Activated B cell treated with CpG ODN at 0.5 μM for 24 hours (primary cell): ENCODE measurements at regions not wholly inside any gene's neighbourhood (a gene's known extent, or its start where the extent isn't known, plus 50 kb on each side); places are given as distances from the start of the nearest gene placed in this dataset.

Experiments used
- ATAC-seq: fragments of 200-7000 bp; cut with Tn5 transposase; one replicate; pipeline ENCODE4 v1.10.0; 2021; ENCODE audit warnings: low read depth, mild to moderate bottlenecking, moderate library complexity
- CTCF ChIA-PET: fragments of 350-600 bp; sonication (Branson Sonifier 250); formaldehyde crosslinking; loops from one replicate; lab custom pipeline; 2021; ENCODE audit warnings: antibody characterized with exemption; lab: Charles Lee
- POLR2A ChIA-PET: fragments of 350-600 bp; sonication (Branson Sonifier 250); formaldehyde crosslinking; loops from one replicate; lab custom pipeline; 2021; ENCODE audit warnings: antibody characterized with exemption; lab: Charles Lee
- DNase-seq: peaks from one replicate; pipeline ENCODE4 v3.0.0; 2022
- H3K27ac Mint-ChIP-seq: one replicate; pipeline ENCODE4 v1.8.0; 2020; ENCODE audit warnings: mixed read lengths
- H3K27me3 Mint-ChIP-seq: one replicate; pipeline ENCODE4 v1.8.0; 2021; ENCODE audit warnings: mixed read lengths
- H3K36me3 Mint-ChIP-seq: one replicate; pipeline ENCODE4 v1.8.0; 2021; ENCODE audit warnings: low read depth, mixed read lengths
- H3K4me1 Mint-ChIP-seq: one replicate; pipeline ENCODE4 v1.8.0; 2021; ENCODE audit warnings: mixed read lengths
- H3K4me3 Mint-ChIP-seq: one replicate; pipeline ENCODE4 v1.8.0; 2020; ENCODE audit warnings: mild to moderate bottlenecking, mixed read lengths
- H3K9me3 Mint-ChIP-seq: one replicate; pipeline ENCODE4 v1.8.0; 2020; ENCODE audit warnings: mixed read lengths
- CTCF ChIP-seq: fragments of 200-600 bp; IDR thresholded peaks from one replicate; pipeline ENCODE4 v1.8.0; 2022; ENCODE audit warnings: antibody characterized with exemption, mild to moderate bottlenecking
- intact Hi-C: fragments of 100-400 bp; cut with micrococcal nuclease; formaldehyde crosslinking; loops from one replicate; pipeline ENCODE4 v1.15.1; 2024

- POLR2A ChIA-PET = no interaction called here
- no peak for TF ChIP-seq CTCF
- no peak for DNase-seq
- no peaks in the 10 kb centered on the region for H3K36me3 Mint-ChIP-seq
- no peaks in the 10 kb centered on the region for H3K4me1 Mint-ChIP-seq
- H3K4me3 Mint-ChIP-seq = no peak overlapping the region
- H3K27me3 Mint-ChIP-seq = no peaks in the 10 kb centered on the region
- CTCF ChIA-PET = no interaction called here
- H3K9me3 Mint-ChIP-seq = peaks cover 2% of the 10 kb centered on the region
- intact Hi-C loops = no loop called here
- ATAC-seq = no peak
- H3K27ac Mint-ChIP-seq = no peak overlapping the region
Measured at GRCh38 chr4:136301749-136302495, 1230.4 kb downstream of the PCDH18 start.

GRCh38 chr4:136283977-136284376, 1248.3 kb downstream of the PCDH18 start:
- no peak for ATAC-seq
- intact Hi-C loops = no loop called here
- CTCF ChIA-PET = no interaction called here
- no peak overlapping the region for H3K27ac Mint-ChIP-seq
- peaks cover 3% of the 10 kb centered on the region for H3K9me3 Mint-ChIP-seq
- H3K4me1 Mint-ChIP-seq = no peaks in the 10 kb centered on the region
- no peaks in the 10 kb centered on the region for H3K36me3 Mint-ChIP-seq
- H3K27me3 Mint-ChIP-seq = no peaks in the 10 kb centered on the region
- TF ChIP-seq CTCF = no peak
- POLR2A ChIA-PET = no interaction called here
- DNase-seq = no peak
- H3K4me3 Mint-ChIP-seq = no peak overlapping the region

DNA sequence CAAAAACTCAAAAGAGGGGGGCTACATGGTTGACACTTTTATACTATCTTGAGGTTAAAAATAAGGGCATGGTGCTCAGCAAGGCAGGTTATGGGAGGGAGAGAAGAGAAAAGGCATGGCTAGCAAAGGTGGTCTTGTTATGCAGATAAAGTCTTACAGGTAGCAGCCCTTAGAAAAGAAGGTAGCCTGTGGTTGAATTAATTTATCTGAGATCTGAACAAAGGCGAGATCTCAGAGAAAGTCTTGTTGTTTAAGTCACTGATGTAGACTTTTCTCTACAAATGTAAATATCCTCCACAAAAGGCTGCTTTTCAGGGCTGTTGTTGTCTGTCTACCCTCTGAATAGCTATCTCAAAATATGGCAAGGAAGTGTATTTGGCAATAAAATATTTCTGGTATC, 1250.4 kb downstream of the PCDH18 start:
- ChIA-PET POLR2A (no interaction called here), CTCF (no interaction called here)
- no peak for TF ChIP-seq CTCF
- Mint-ChIP-seq H3K27me3 (no peaks in the 10 kb centered on the region), H3K4me1 (no peaks in the 10 kb centered on the region), H3K4me3 (no peak overlapping the region), H3K9me3 (no peaks in the 10 kb centered on the region), H3K27ac (no peak overlapping the region), H3K36me3 (no peaks in the 10 kb centered on the region)
- no peak for DNase-seq
- ATAC-seq = no peak
- intact Hi-C loops = no loop called here

- H3K9me3 Mint-ChIP-seq = no peaks in the 10 kb centered on the region
- POLR2A ChIA-PET = no interaction called here
Measured at GRCh38 chr4:136281307-136281706, 1251.0 kb downstream of the PCDH18 start.

GRCh38 chr4:136277741-136278140, 1254.6 kb downstream of the PCDH18 start:
- DNase-seq (no peak), ATAC-seq (no peak)
- no peaks in the 10 kb centered on the region for H3K4me1 Mint-ChIP-seq
- TF ChIP-seq CTCF = no peak
- intact Hi-C loops = no loop called here
- H3K27me3 Mint-ChIP-seq = no peaks in the 10 kb centered on the region
- H3K4me3 Mint-ChIP-seq = no peak overlapping the region
- H3K36me3 Mint-ChIP-seq = no peaks in the 10 kb centered on the region
- ChIA-PET CTCF (no interaction called here), POLR2A (no interaction called here)
- H3K9me3 Mint-ChIP-seq = no peaks in the 10 kb centered on the region
- H3K27ac Mint-ChIP-seq = no peak overlapping the region

More at GRCh38 chr4:136281307-136281706, 1251.0 kb downstream of the PCDH18 start:
- no peak for TF ChIP-seq CTCF
- H3K27ac Mint-ChIP-seq = no peak overlapping the region
- CTCF ChIA-PET = no interaction called here
- intact Hi-C loops = no loop called here
- ATAC-seq (no peak), DNase-seq (no peak)
- H3K36me3 Mint-ChIP-seq = no peaks in the 10 kb centered on the region
- no peaks in the 10 kb centered on the region for H3K27me3 Mint-ChIP-seq
- H3K4me1 Mint-ChIP-seq = no peaks in the 10 kb centered on the region
- no peak overlapping the region for H3K4me3 Mint-ChIP-seq
